ENCODE measurements at regions not wholly inside any gene's neighbourhood (a gene's known extent, or its start where the extent isn't known, plus 50 kb on each side); places are given as distances from the start of the nearest gene placed in this dataset.
"Not testable (repeated sequence)": the region's sequence is repeated elsewhere in the genome, so short reads cannot be mapped to it uniquely, and the experiment has no call there.

DNA sequence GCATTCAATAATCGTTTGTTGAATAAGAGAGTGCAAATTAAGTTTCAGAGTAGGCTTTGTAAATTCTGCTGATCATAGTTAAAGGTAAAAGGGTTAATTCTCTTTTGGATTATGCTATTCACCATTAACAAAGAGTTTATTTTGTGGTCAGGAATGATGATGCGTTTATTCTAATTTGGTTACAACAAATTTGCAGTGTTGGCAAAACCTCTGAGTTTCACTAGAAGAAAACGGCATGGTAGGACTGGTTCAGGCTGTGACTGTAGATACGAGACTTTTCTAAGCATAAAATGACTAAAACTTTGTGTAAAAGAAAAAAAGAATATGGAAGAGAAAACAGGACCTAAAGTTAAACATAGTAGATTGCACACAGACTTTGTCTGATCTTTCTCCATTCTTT, 234.7 kb downstream of the TLR4 start:
- DNase-seq (ENCODE audit: low read depth in 2 of 2) = no peak

DNA sequence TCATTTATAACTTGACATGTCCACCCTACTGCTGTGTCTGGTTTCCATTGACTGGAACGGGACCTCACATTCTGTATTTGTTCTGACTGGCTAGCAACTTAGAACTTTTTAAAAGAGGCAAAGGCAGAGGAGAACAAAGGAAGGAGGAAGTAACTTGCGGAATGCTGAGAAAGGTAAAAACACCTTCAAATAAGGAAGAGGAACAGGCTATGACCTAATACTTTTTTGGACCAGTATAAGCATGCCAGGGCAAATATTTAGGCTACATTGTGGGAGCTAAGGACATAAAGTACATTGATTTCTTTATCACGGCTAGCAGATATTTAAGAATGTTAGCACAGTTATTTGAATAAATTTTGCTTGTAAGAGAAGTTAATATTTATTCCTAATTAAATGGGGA, 240.5 kb downstream of the TLR4 start:
- DNase-seq (ENCODE audit: low read depth in 2 of 2) = not testable (repeated sequence)

GRCh38 chr9:117945286-117945685, 241.1 kb downstream of the TLR4 start:
- no peak for DNase-seq (ENCODE audit: low read depth in 2 of 2)

- DNase-seq (ENCODE audit: low read depth in 2 of 2) = no peak
Measured at GRCh38 chr9:117951127-117951526, 246.9 kb downstream of the TLR4 start.

- DNase-seq (ENCODE audit: low read depth in 2 of 2) = no peak
Measured at GRCh38 chr9:117952581-117952980, 248.4 kb downstream of the TLR4 start.

DNA sequence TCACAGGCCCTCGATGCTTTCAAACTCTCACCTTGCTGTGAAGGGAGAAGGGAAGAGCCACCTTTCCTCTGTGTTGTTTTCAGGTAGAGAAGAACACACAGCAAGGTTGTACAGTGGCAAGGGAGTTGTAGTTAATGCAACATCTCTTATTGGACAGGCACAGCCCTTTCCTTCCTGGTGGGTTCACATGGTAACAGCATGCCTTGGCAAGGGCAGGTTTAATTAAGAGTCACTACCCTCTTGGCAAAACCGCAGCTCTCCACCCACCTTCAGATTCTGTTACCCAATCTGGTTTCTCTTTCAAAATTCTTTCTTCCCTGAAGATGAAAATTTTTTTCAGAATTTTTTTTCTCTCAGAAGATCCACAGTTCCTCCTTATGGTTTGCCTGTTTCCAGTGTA, 253.1 kb downstream of the TLR4 start:
- DNase-seq (ENCODE audit: low read depth in 2 of 2) = no peak

DNA sequence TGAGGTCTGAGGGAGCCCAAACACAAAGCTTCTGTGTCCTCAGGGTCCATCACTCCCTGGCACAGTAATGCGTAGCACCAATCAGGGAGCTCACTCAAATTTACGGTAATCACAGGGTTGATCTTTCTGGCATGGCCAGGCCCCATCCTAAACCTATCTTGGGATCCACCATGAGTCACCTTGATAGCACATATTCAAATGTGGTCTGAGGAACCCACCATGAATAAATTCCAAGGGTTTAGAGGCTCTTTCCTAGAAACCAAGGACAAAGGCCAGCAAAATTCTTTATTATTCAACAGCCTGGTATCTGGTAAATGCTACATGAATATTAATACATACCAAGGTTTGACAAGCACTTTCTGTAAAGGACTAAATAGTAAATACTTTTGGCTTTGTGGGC, 254.5 kb downstream of the TLR4 start:
- DNase-seq (ENCODE audit: low read depth in 2 of 2) = no peak

- no peak for DNase-seq (ENCODE audit: low read depth in 2 of 2)
Measured at GRCh38 chr9:117963493-117964090, 259.4 kb downstream of the TLR4 start.

GRCh38 chr9:117970276-117971050, 266.3 kb downstream of the TLR4 start:
- DNase-seq (ENCODE audit: low read depth in 2 of 2) = no peak

- no peak for DNase-seq (ENCODE audit: low read depth in 2 of 2)
Measured at GRCh38 chr9:117974108-117974507, 269.9 kb downstream of the TLR4 start.

DNA sequence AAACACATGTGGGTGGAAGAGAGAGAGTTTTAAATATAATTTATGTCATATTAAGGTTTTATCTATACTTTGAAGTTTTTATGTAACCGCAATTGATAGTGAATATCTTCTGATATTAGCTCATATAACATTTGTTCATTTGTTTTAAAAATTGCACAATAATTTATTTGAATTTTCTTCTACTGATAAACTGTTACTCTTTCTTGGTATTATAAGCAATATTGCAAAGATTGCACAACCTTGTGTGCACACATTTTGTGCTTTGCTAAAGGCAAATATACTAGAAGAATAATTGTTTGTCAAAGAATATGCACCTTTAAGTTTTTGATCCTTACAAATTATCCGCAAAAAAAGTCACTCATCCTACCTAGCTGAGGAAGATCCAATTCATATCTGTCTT, 275.7 kb downstream of the TLR4 start:
- no peak for DNase-seq (ENCODE audit: low read depth in 2 of 2)

GRCh38 chr9:117987945-117988344, 283.7 kb downstream of the TLR4 start:
- DNase-seq (ENCODE audit: low read depth in 2 of 2) = no peak

- no peak for DNase-seq (ENCODE audit: low read depth in 2 of 2)
Measured at GRCh38 chr9:117992006-117992405, 287.8 kb downstream of the TLR4 start.

DNA sequence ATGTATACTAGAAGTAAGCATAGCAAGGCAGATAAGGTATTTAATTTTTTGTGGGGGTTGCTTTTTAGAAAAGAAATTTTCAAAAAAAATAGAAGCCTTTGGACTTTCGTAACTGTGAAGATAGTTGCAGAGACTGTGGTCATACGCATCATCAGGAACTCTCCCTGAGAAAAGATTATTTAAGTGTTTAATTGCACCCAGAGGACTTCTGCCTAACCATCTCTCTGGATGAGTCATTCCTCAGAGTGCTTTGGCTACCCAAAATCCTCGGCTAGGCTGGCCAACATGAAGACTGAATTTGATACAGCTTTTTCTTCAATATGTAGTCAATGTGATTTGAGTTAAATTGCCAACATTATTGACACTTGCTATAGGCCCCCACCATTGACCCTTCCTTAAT, 296.4 kb downstream of the TLR4 start:
- DNase-seq (ENCODE audit: low read depth in 2 of 2) = no peak

- DNase-seq (ENCODE audit: low read depth in 2 of 2) = no peak
Measured at GRCh38 chr9:118003240-118003639, 299.0 kb downstream of the TLR4 start.

- DNase-seq (ENCODE audit: low read depth in 2 of 2) = no peak
Measured at GRCh38 chr9:118008246-118008645, 304.0 kb downstream of the TLR4 start.

DNA sequence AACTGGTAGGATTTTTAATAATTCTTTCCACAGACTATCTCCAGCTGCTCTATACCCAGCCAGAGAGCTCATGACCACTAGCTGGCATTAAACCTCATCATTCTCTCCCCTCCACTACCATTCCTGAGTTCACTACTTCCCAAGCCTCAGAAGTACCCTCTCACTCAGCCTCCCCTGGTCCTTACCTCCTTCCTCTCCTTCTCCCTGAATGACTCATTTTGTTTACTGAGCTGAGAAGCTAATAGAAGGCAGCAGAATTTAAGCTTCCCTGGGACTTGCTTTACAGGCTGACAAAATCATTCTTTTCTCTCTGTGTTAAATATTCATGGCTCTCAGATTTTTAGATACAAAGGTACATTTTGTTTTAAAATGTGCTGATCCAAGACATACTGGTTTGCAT, 305.4 kb downstream of the TLR4 start:
- no peak for DNase-seq (ENCODE audit: low read depth in 2 of 2)

- DNase-seq (ENCODE audit: low read depth in 2 of 2) = no peak
Measured at GRCh38 chr9:118017607-118018122, 313.5 kb downstream of the TLR4 start.

- DNase-seq (ENCODE audit: low read depth in 2 of 2) = no peak
Measured at GRCh38 chr9:118023644-118024043, 319.4 kb downstream of the TLR4 start.

DNA sequence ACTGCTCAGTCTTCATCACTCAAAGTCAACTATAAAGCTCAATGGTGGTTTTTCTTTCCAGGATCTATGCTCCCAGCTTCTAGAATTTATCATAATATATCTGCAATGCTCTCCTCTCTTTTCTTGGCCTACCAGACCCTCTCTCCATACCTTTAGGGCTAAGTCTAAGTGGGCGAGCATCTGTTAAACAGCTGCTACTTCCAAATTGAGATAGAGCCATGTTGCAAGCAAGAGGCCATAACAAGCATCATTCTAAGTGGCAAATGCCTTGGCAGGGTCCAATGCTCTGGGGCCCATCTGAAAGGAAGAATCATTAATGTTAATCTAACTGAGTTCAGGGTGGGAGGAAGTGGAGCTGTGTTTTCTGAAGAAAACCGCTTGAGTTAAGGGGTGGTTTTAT, 324.0 kb downstream of the TLR4 start:
- DNase-seq (ENCODE audit: low read depth in 2 of 2) = no peak

DNA sequence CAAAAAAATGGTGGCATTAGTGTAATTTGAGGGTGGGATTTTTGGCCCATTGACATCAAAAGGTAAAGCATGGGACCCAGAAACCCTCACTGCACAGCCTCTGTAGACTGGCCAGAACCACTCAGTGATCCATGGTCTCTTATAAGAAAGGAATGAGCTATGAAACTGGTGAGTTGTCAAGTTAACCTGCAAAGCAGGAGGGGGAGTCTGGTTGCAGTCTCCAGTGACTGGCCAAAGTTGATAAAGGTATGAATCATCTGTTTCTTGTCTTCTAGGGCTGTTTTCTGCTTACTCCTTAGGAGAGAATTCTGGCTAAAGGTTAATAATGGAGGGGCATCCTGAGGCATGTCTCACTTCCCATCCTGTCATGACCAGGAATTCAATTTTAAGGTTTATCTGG, 325.2 kb downstream of the TLR4 start:
- DNase-seq (ENCODE audit: low read depth in 2 of 2) = no peak

DNA sequence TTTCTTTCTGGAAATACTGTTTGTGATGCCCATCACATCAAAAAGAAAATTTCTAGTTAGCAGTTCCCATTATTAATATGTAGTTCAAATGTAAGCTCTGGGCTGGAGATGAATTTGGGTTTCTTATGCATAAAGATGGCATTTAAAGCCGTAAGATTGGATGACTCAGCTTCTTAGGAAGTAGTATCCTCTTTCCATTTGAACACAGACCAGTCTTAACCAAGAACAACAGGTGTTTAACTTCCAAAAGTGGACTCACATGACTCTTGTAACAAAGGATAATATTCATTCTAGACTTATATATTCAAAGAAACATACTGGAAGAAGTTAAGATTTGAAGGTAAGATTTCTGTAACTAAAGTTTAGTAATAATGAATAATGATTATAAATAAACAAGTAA, 330.5 kb downstream of the TLR4 start:
- no peak for DNase-seq (ENCODE audit: low read depth in 2 of 2)

- no peak for DNase-seq (ENCODE audit: low read depth in 2 of 2)
Measured at GRCh38 chr9:118038713-118039112, 334.5 kb downstream of the TLR4 start.

- no peak for DNase-seq (ENCODE audit: low read depth in 2 of 2)
Measured at GRCh38 chr9:118058227-118058626, 354.0 kb downstream of the TLR4 start.

All from stimulated activated CD8-positive, alpha-beta memory T cell treated with anti-CD3 and anti-CD28 coated beads, Interleukin-7, amount 100 ng/mL, for 4 hours (primary cell).